BE2C (cell line): ENCODE measurements at regions not wholly inside any gene's neighbourhood (a gene's known extent, or its start where the extent isn't known, plus 50 kb on each side); places are given as distances from the start of the nearest gene placed in this dataset.
"Not testable (repeated sequence)": the region's sequence is repeated elsewhere in the genome, so short reads cannot be mapped to it uniquely, and the experiment has no call there.

Experiments used
- DNase-seq: peaks from one replicate; pipeline ENCODE4 v3.0.0-alpha.2; 2020
- H3K27me3 ChIP-seq: fragments of 250-450 bp; sonication (Bioruptor Pico); 2 replicates; pipeline ENCODE4 v1.5.1; 2020; ENCODE audit warnings: mild to moderate bottlenecking
- H3K36me3 ChIP-seq: fragments of 250-450 bp; sonication (Bioruptor Pico); 2 replicates; pipeline ENCODE4 v1.5.1; 2020; ENCODE audit warnings: mild to moderate bottlenecking
- H3K4me1 ChIP-seq: fragments of 250-450 bp; sonication (Bioruptor Pico); 2 replicates; pipeline ENCODE4 v1.5.1; 2020
- H3K4me3 ChIP-seq: 2 replicates; pipeline ENCODE4 v1.5.1; 2011; ENCODE audit warnings: low read depth, low read length
- H3K9me3 ChIP-seq: fragments of 250-450 bp; sonication (Bioruptor Pico); 2 replicates; pipeline ENCODE4 v1.5.1; 2020
- TF ChIP-seq, protein P1 (sequence below): IDR thresholded peaks from 2 replicates; pipeline ENCODE4 v1.5.1; 2012; ENCODE audit warnings: mild to moderate bottlenecking, low read depth, low read length

GRCh38 chr2:67904566-67904965 lies 158.2 kb downstream of the C1D start:
- Histone ChIP-seq H3K4me1 (no peaks in the 10 kb centered on the region), H3K4me3 (no peak overlapping the region), H3K36me3 (no peaks in the 10 kb centered on the region), H3K27me3 (no peaks in the 10 kb centered on the region), H3K9me3 (no peaks in the 10 kb centered on the region)
- no peak for DNase-seq
- TF ChIP-seq, protein P1, sequence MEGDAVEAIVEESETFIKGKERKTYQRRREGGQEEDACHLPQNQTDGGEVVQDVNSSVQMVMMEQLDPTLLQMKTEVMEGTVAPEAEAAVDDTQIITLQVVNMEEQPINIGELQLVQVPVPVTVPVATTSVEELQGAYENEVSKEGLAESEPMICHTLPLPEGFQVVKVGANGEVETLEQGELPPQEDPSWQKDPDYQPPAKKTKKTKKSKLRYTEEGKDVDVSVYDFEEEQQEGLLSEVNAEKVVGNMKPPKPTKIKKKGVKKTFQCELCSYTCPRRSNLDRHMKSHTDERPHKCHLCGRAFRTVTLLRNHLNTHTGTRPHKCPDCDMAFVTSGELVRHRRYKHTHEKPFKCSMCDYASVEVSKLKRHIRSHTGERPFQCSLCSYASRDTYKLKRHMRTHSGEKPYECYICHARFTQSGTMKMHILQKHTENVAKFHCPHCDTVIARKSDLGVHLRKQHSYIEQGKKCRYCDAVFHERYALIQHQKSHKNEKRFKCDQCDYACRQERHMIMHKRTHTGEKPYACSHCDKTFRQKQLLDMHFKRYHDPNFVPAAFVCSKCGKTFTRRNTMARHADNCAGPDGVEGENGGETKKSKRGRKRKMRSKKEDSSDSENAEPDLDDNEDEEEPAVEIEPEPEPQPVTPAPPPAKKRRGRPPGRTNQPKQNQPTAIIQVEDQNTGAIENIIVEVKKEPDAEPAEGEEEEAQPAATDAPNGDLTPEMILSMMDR, result no peak

DNA sequence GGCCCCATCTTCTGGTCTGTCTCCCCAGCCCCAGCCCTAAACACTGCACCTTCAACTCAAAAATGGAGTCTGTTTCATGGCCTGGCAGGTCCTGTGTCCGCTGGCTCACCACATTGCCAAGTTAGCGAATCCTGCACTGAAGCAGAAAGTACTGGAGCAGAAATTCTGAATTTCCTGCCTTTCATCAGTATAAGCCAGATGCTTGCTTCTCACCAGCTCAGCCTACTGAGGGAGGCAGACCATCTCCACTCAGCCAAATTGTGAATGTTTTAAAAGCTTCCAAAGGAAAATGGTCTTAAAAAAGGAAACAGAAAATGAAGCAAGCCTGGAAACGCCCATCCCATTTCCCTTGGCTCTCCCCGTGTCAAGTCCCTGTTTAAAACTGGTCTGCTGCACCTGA lies 157.8 kb downstream of the C1D start:
- H3K4me3 ChIP-seq, result no peak overlapping the region
- no peaks in the 10 kb centered on the region for H3K27me3 ChIP-seq
- H3K9me3 ChIP-seq, result no peaks in the 10 kb centered on the region
- no peaks in the 10 kb centered on the region for H3K4me1 ChIP-seq
- TF ChIP-seq, protein P1, result no peak
- DNase-seq, result no peak
- H3K36me3 ChIP-seq, result no peaks in the 10 kb centered on the region

DNA sequence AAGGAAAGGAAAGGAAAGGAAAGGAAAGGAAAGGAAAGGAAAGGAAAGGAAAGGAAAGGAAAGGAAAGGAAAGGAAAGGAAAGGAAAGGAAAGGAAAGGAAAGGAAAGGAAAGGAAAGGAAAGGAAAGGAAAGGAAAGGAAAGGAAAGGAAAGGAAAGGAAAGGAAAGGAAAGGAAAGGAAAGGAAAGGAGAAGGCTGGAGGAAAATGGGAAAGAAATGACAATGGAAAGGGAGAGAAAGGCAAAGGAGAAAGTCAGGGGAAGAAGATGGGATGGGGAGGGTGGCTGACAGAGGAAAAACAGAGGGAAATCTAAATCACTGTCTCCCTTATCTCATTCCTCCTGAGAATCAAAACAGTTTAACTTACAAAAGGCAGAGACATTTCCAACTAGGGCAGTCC lies 156.3 kb downstream of the C1D start:
- not testable (repeated sequence) for H3K4me3 ChIP-seq, H3K36me3 ChIP-seq, H3K9me3 ChIP-seq, H3K27me3 ChIP-seq, H3K4me1 ChIP-seq, DNase-seq

DNA sequence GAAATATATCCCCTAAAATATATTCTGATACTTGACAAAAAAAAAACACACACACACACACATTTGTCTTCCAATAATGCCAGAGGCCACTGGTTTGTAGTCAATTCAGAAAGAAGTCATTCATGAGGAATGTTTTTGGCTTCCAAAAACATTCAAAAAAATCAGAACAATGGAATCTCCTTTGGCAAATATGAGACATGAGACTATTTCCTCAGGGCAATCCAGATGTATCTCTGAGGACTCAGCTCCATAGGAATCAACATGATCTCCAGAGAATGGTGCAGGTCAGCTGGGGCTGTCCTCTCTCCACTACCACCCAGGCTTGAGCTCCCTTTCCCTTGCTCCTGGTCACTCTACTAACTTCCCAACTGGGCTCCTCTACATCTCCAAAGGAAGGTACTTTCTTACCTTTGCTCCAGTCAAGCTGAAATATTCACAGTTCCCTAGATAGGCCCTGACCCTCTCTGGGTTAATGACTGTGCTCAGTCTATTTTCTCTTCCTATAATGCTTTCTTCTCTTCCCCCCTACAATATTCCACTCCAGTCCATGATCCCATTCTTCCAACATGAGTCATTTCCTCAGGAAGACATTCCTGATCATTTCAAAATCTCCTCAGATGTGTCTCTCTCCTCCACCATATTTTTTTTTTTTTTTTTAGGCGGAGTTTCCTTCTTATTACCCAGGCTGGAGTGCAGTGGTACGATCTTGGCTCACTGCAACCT lies 145.3 kb downstream of the C1D start:
- H3K9me3 ChIP-seq, result no peaks in the 10 kb centered on the region
- H3K4me1 ChIP-seq, result no peaks in the 10 kb centered on the region
- no peaks in the 10 kb centered on the region for H3K36me3 ChIP-seq
- TF ChIP-seq, protein P1, result no peak
- no peaks in the 10 kb centered on the region for H3K27me3 ChIP-seq
- no peak for DNase-seq
- no peak overlapping the region for H3K4me3 ChIP-seq

GRCh38 chr2:67918471-67918870 lies 144.3 kb downstream of the C1D start:
- H3K4me1 ChIP-seq, result no peaks in the 10 kb centered on the region
- H3K9me3 ChIP-seq, result no peaks in the 10 kb centered on the region
- H3K27me3 ChIP-seq, result no peaks in the 10 kb centered on the region
- no peak for DNase-seq
- TF ChIP-seq, protein P1, result no peak
- H3K4me3 ChIP-seq, result no peak overlapping the region
- H3K36me3 ChIP-seq, result no peaks in the 10 kb centered on the region

DNA sequence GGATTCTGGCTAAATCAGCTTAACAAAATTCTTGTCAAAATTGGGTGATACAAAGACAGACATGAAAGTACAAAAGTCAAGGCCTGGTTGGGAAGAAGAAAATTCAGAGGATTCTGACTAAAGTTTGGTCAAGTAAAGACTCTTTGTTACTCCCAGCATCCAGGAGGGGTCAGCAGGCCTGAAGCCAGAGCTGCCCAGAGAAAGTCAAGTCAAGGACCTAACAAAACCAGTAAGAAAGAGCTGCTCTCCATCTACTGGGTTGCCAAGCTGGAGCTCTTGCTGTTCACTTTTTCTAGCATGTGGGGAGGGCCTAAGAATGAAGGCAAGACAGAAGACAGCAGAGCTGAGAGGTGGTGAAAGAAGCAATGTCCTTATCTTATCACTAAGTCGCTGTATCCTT lies 143.3 kb downstream of the C1D start:
- TF ChIP-seq, protein P1, result no peak
- no peak for DNase-seq
- H3K4me3 ChIP-seq, result no peak overlapping the region
- no peaks in the 10 kb centered on the region for H3K27me3 ChIP-seq
- H3K36me3 ChIP-seq, result no peaks in the 10 kb centered on the region
- H3K4me1 ChIP-seq, result no peaks in the 10 kb centered on the region
- H3K9me3 ChIP-seq, result no peaks in the 10 kb centered on the region
